ENCODE measurements at regions not wholly inside any gene's neighbourhood (a gene's known extent, or its start where the extent isn't known, plus 50 kb on each side); places are given as distances from the start of the nearest gene placed in this dataset.
"Not testable (repeated sequence)": the region's sequence is repeated elsewhere in the genome, so short reads cannot be mapped to it uniquely, and the experiment has no call there.

DNA sequence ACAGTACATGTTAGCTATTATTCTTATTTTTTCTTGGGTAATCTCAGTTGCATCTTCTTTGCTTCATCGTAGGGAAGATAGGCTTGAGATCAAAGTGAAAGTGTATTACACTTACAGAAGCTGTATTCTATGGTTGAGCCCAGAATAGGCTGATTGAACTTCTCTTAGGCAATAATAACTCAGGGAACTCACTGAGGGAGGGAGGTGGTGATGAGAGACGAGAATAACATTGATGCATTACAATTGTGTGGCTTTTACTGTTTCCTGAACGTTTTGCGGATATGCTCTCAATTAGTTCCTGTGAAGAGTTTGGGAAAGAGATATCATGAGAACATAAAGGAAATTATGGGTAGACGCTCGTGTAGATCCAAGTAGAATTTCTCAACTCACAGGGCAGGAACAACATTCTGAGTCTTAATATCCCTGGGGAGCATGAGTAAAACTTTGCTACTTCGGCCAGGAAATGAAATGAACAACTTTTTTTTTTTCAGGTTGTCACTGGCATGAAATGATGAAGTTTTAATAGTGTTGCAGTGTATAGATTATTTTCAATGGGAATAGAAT lies 302.2 kb downstream of the TUSC7 start:
- DNase-seq = no peak

DNA sequence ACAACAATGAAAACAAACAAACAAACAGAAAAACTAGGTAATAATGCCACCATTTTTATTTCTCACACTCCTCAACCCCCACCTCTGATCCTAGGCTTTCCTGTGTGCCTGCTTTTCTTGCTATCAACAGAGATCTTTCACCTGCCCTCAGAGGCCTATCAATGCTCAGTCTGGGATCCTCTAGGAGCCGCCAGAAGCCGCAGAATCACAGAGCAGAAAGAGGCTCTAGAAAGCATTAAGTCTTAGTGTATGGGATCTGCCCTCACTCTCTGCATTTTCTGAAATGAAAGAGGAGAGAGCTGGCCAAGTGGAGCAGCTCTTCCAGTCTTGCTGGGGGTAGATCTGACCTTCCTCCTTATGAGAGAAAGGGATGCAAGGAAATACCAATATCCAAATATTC lies 306.8 kb downstream of the TUSC7 start:
- no peak for DNase-seq

DNA sequence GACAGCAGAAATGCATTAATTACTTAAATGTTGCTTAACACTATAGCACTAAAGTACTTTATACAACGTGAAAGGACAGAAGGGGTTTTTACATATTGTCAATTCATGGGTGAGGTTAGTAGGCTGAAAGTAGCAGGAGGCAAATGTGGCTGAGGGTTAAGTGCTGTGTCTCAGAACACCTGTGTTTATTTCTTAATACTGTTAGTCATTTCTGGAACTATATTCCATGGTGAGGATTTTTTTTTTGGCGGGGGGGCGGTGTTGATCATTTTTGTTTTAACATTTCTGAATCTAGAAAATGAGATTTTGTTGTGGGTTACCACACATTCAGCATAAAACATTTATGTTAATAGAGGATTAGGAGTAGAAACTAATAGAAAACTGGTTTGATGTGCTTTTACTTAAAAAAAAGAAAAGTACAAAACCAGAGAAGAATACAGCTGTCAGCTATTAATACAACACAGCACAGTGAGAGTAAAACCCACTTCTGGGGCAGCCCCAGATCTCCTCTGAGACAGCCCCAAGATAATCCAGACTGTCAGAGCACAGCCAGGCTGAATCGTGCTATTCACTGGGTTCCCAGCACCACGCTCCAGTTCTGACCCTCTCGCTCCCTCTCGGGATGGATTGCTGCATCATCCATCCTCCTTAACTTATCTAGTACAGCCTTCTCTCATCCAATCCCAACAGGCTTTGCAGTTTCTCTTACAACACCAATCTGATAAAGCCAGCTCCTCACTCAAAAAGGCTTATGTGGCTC lies 307.7 kb downstream of the TUSC7 start:
- DNase-seq = no peak

DNA sequence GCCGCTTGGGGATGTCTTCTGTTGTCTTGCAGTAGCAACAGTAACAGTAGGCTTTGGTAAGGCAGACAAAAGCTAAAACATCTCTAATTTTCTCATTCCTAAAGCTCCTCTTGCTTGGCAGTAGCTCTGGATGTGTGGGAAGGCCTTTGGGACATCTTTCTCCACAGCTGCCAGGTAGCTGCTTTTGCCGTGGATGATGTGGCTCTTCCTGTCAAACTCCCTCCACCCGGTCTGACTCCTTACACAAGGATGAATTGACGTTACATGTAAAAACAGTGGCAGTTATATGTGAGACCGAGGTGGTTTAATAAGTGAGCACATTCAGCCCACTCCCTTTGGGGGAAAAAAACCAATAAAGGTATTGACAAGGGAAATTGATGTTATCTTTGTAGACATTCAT lies 309.1 kb downstream of the TUSC7 start:
- no peak for DNase-seq

DNA sequence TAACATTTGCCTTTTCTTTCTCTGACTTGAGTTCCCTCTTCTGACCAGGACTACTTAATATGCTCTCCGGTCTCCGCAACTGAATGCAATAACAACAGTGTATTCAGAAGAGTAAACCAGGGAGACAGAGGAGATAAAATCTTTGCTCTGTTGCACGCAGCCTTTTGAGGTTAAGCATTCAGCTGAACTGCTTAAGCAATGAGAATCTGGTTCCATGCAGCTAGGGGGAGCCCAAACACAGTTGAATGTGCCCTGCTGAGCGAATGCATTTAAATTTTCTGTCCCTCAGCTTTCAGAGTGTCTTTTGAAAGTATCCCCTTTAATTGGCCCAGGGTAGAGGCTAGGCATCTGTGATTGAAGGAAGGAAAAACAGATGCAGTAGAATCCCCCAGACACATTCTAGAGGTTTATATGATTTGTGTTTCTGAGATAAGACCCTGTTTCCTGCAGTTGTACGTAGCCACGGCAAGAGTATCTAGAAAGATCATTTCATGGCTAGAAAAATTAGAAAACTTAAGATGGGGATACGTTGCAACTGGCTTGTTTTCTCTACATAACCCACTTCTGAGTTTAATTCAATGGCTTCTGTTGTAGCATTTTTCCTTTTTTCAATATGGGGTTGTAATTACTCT lies 309.6 kb downstream of the TUSC7 start:
- peak; percentile 58 for DNase-seq

DNA sequence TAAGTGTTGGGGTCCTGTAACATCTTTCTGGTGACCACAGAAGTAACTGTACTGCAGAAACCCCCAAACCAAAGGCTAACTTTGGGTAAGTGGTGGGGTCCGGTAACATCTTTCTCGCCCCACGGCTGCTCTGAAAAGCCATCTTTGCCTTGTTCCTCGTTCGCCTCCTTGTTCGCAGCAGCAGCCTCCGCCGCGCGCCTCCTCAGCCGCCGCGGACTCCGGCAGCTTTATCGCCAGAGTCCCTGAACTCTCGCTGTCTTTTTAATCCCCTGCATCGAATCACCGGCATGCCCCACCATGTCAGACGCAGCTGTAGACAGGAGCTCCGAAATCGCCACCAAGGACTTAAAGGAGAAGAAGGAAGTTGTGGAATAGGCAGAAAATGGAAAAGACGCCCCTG lies 316.8 kb downstream of the TUSC7 start:
- DNase-seq = no peak

DNA sequence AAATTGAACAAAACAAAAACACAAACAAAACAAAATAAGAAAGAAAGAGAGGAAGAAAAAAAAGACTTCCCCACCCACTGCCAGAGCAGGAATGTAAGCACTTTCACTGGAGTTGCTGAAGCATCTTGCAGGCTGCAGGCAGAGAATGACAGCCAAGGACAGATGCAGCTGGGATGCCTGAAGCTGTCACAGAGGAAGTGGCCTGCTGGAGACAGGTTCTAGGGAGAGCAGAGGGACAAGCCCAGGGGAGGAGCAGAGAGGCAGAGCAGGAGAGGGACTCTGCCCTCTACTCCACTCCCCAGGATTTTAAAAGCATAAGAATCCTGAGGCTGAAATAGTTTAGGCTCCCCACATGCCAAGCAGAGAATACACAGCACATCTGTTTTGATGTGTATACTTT lies 326.2 kb downstream of the TUSC7 start:
- DNase-seq = no peak

DNA sequence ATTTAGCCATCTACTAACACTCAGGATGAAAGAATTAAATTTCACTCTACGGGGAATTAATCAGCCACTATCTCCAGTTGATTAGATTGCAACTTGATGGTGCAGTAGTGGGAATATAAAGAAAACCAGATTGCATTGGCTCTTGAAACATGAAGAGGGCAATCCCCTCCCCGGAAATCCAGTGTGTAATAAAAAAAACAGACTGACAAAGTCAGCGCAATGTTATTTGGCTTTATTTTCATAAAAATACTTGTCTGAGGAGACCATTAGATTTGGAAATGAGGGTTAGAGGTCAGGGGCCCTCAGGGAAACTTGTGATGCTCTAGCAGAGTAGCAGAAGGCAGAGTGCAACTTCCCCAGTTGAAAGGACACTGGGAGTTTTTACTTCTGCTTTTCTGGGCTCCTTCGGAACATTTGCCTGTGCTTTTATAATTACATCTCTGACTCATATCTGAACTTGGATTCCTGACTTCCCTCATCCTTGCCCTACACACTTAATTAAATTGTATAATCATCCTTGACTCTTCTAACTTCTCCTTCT lies 326.8 kb downstream of the TUSC7 start:
- DNase-seq = no peak

DNA sequence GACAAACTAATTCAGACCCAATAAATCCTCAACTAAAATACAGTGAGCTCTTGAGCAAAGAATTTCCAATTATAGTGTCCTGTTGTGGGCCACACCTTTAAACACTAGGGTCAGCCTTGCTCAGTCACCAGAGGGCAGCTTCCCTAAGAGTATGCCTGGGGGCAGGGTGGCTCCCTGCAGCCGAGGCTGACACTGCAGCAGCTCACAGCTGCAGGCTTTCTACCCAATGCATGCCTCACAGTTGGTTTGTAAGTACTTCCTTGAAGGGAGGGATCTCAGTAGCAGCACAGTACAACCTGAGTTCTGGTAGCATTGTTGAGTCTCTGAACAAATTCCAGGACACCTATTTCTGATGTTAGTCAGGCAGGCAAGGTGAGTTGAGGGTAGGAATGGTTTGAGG lies 335.6 kb downstream of the TUSC7 start:
- no peak for DNase-seq

DNA sequence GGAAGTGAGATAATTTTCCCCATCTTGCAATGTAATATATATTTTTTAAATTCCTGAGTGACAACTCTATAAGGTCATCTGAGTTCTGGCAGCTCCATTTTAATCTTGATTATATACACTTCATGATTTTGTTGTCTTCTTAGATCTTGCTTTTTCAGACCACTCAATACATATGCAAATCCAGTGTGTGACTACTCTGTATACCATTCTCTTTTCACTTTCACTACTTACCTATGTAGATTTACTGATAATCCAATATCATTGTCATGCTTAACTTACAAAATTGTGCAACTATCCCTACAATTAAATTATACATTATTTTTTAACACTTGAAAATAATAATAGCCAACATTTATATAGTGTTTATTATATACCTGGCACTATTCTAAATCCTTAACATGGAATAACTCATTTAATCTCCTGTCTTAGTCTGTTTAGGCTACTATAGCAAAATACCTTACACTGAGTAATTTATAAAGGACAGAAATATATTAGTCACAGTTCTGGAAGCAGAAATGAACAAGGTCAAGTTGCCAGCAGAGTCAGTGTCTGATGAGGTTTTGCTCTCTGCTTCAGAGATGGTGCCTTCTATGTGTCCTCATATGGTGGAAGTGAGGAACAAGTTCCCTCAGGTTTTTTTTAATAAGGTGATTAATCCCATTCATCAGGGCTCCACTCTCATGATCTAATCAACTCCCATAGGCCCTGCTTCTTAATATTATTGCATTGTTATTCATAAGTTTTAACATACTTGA lies 338.5 kb downstream of the TUSC7 start:
- no peak for DNase-seq

DNA sequence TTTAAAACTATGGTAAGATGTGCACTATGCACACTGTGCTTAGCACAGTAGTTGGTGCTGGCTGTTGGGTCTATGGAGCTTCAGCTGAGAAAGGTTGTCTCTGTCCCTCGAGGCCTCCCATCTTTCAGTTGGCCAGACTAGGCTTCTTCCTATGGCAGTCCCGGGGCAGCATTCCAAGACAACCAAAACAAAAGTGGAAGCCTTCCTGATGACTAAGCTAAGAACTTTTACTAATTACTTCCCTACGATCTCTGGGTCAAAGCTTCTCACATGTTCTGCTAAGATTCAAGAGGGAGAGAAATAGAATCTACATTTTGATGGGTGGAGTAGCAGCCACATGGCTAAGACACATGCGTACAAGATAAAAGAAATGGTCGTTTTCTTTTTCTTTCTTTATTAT lies 342.8 kb downstream of the TUSC7 start:
- no peak for DNase-seq

DNA sequence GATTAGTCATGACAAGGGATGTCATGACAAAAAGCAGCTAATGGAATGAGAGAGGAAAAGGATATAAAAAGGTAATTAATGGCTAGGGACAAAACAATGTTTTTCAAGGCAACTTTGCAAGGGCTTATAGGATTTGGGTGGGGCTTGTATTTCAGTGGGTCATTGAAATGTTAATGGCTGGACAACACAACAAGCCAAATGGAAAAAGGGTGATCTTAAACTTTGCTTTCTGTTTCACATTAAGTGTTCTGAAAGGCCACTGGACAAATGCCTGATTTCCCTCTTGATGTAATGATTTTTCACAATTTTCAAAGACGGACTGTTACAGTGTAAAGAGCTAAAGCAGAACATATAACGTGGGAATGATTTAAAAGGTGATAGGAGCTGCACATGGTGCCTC lies 345.0 kb downstream of the TUSC7 start:
- no peak for DNase-seq

DNA sequence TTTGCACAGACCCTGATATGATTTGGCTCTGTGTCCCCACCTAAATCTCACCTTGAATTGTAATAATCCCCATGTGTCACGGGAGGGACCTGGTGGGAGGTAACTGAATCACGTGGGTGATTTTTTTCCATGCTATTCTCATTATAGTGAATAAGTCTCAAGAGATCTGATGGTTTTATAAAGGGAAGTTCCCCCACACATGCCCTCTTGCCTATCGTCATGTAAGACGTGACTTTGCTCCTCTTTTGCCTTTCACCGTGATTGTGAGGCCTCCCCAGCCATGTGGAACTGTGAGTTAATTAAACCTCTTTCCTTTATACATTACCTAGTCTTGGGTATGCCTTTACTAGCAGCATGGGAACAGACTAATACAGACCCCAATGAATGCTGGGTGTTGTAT lies 347.4 kb downstream of the TUSC7 start:
- DNase-seq = not testable (repeated sequence)

DNA sequence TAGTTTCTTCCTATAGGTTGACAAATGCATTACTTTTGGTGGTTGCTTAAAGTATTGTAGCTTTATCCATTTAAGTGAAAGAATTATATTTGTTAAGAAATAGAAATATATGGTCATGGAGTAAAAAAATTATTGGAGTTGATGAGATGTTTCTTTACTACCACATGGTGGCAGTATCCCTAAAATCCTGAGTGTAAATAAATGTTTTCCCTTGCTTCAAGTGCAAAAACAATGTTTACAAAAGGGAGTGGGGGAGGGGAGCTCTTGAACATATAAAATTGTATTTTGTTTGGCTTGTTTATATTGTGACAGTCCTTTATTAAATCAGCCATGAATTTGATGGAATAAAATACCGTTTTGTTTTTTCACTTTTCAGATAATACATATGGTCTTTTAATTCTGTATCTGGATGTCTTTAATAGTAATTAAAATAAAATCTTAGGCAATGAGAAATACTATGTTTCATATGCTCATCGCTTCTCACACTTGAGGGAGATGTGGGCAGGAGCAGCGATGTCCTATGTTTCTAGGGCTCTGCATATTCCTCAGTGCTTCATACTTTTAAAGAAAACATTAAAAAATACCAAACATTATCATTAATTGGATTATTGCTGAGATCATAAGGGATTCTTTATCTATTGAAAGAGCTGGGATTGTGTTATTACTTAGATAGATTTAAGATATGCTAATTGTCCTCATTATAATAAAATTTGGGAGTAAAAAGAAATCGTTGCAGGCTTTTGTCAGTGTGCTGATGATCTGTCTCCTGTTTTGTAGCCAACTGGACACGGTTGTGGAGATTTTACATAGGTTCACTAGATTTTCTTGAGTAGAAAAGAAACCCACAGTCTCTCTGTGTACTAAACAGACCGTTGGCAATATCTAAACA lies 349.7 kb downstream of the TUSC7 start:
- DNase-seq = peak; percentile 78

DNA sequence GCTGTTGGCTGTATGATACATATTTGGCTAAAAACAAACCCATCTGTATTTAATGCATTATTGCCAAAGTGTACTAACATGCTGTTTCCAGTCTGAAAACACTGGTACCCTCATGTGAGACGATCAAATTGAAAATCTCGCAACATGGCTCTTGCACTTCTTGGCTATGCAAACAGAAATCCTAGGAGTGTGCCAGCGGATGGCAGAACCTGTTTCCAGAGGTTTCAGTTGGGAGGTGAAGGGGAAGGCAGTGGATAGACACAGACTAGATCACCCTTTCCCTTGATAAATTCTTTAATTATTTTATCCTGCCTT lies 350.3 kb downstream of the TUSC7 start:
- DNase-seq = peak; percentile 37

DNA sequence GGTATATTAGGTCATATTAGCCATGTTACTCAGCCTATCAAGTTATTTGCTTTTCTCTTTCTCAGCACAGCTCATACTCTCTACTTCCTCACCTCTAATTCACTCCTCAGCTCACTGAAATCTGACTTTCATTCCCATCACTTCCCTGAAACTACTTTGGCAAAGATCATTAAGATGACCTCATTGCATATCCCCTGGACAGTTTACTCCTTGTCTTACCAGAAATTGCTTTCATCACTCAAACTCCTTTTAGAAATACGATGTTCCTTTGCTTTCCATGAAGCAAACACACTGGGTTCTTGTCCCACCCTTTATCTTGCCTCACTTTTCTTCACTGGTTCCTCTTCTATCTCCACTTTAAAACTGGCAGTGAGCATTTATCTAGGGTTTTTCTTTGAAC lies 354.4 kb downstream of the TUSC7 start:
- no peak for DNase-seq

DNA sequence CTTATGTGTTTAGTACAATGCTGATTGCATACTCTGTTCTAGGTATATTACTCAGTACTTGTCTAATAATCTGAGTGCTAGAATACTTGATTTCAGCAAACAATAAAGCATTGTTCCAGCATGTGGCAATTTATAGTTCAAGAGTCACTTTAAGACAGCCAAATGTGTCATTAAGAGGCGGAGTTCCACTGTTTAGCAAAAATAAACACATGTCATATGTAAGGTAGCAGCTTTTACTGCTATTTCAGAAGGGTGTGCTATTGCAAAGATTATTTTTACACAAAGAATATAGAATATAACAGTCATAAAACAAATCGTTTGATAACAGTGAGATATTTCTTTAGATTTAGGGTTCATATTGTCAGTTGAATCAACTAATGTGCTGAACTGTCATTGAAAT lies 358.7 kb downstream of the TUSC7 start:
- DNase-seq = no peak

DNA sequence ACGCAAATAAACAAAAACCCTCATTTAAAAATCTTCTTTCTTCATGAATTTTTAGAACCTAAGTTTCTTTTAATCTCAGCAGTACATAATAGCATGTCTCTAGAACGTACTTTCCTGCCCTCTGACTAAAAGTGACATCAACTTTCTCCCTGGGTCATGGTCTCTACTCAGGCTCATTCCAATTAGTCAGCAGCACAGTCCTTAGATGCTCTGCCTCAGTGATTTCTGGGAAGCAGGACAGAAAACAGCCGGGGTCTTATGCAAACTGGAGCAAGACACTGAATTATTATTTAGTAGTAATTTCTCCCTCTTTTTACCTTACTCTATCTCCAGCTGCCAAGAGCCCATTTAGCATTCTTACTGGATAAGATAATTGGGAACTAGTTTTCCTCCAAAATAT lies 365.2 kb downstream of the TUSC7 start:
- no peak for DNase-seq

DNA sequence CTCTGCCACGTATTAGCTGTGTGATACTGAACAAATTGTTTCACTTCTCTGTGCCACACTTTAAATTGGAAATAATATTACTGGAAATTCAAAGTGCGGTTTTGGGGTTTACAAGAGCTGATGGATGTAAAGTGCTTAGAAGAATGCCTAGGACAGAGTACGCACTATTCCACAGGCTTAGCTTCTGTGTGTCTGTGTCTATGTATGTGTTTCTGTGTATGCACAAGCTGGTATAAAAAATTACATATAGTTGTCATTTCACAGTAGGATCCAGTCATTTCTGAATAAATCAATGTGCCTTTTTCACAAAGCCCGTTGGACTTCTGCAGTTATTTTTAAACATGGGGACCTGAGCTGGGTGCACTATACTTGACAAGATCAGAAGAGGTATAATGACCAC lies 370.4 kb downstream of the TUSC7 start:
- DNase-seq = no peak

DNA sequence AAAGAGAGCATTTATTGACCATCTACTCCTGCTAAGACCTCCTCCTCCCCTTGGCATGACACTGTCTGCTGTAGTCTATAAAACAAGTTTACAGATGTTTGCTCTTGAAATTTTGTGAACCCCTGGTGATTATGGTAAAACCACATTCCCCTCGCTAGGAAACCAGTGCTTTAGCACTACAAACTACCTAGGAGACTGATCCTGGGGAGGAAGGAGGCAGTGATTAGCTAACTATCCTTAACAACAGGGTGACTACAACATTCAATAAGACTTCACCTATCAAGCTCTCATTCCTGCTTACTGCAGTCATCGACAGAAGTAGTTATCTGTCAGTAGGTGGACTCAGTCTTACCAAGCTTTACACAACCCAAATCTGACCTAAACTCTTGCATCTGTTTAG lies 371.3 kb downstream of the TUSC7 start:
- no peak for DNase-seq

DNA sequence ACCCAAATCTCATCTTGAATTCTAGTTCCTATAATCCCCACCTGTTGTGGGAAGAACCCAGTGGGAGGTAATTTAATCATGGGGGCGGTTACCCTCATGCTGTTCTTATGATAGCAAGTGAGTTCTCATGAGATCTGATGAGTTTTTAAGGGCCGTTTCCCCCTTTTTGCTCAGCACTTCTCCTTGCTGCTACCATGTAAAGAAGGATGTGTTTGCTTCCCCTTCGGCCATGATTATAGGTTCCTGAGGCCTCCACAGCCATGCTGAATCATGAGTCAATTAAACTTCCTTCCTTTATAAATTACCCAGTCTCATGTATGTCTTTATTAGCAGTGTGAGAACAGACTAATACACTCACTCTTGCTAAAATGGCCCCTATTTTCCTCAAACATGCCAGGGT lies 374.7 kb downstream of the TUSC7 start:
- DNase-seq = no peak

DNA sequence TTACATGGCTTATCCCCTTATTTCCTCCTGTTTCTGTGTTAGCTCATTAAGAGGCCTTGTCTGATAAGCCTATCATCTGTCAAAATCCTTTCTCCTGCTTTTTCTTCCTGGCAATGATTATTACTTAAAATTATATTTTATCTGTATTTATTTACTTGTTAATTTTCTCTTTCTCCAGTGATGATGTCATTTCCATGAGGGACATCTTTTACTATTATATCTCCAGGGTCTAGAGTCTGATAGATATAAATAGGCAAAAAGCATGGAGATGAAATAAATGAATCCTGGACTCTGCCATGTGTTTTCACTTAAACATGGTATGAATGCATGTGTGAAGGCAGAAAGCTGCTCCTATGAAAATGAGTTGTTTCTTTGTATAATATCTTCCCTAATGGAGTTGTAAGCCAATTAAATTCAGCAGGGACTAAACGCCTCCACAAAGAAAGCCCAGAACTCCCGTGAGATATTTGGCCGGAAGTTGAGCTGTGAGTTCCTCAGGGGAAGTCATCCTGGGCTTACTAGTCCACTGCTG lies 375.2 kb downstream of the TUSC7 start:
- no peak for DNase-seq
